ENCODE measurements at regions not wholly inside any gene's neighbourhood (a gene's known extent, or its start where the extent isn't known, plus 50 kb on each side); places are given as distances from the start of the nearest gene placed in this dataset.

GRCh38 chr9:78463750-78464149, 166.8 kb downstream of the PSAT1 start:
- no peaks in the 10 kb centered on the region for H3K27me3 ChIP-seq
- H3K9me3 ChIP-seq: no peaks in the 10 kb centered on the region
- no peak for DNase-seq
- H3K4me3 ChIP-seq: no peak overlapping the region
- H3K36me3 ChIP-seq: no peaks in the 10 kb centered on the region

- Histone ChIP-seq H3K9me3 (no peaks in the 10 kb centered on the region), H3K36me3 (no peaks in the 10 kb centered on the region), H3K4me3 (no peak overlapping the region), H3K27me3 (no peaks in the 10 kb centered on the region)
- no peak for DNase-seq
Observed at GRCh38 chr9:78468231-78468630, 171.3 kb downstream of the PSAT1 start.

GRCh38 chr9:78468974-78469576, 172.2 kb downstream of the PSAT1 start:
- no peak overlapping the region for H3K4me3 ChIP-seq
- DNase-seq: no peak
- H3K27me3 ChIP-seq: no peaks in the 10 kb centered on the region
- no peaks in the 10 kb centered on the region for H3K9me3 ChIP-seq
- H3K36me3 ChIP-seq: no peaks in the 10 kb centered on the region

- Histone ChIP-seq H3K36me3 (no peaks in the 10 kb centered on the region), H3K27me3 (no peaks in the 10 kb centered on the region), H3K9me3 (no peaks in the 10 kb centered on the region), H3K4me3 (no peak overlapping the region)
- no peak for DNase-seq
Observed at GRCh38 chr9:78470216-78470615, 173.3 kb downstream of the PSAT1 start.

GRCh38 chr9:78470741-78471140, 173.8 kb downstream of the PSAT1 start:
- Histone ChIP-seq H3K9me3 (no peaks in the 10 kb centered on the region), H3K27me3 (no peaks in the 10 kb centered on the region), H3K36me3 (no peaks in the 10 kb centered on the region), H3K4me3 (no peak overlapping the region)
- DNase-seq: no peak

- no peaks in the 10 kb centered on the region for H3K36me3 ChIP-seq
- DNase-seq: no peak
- no peaks in the 10 kb centered on the region for H3K27me3 ChIP-seq
- no peaks in the 10 kb centered on the region for H3K9me3 ChIP-seq
- no peak overlapping the region for H3K4me3 ChIP-seq
Observed at GRCh38 chr9:78472111-78472510, 175.2 kb downstream of the PSAT1 start.

GRCh38 chr9:78479441-78479840, 182.5 kb downstream of the PSAT1 start:
- no peaks in the 10 kb centered on the region for H3K27me3 ChIP-seq
- no peaks in the 10 kb centered on the region for H3K36me3 ChIP-seq
- H3K9me3 ChIP-seq: no peaks in the 10 kb centered on the region
- H3K4me3 ChIP-seq: no peak overlapping the region
- DNase-seq: no peak

DNA sequence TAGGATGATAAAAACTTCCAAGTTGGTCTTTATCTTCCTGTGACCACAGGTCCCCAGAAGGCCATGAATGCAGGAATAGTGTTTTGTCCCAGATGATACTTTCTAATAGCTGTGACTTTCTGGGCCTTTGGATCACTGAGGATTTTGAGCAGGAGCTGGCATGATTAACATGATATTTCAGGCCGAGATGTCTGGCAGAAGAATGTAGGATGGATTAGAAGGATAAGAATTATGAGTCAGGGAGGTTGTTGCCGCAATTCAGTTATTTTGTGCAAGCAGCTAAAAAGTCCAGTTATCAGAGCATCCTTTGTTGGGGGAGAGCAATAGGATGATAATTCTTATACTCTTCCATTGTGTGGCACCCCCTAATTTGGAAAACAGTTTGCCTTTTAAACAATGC, 189.7 kb downstream of the PSAT1 start:
- Histone ChIP-seq H3K27me3 (no peaks in the 10 kb centered on the region), H3K9me3 (no peaks in the 10 kb centered on the region), H3K36me3 (no peaks in the 10 kb centered on the region), H3K4me3 (no peak overlapping the region)
- DNase-seq: no peak

- Histone ChIP-seq H3K36me3 (no peaks in the 10 kb centered on the region), H3K9me3 (no peaks in the 10 kb centered on the region), H3K27me3 (no peaks in the 10 kb centered on the region), H3K4me3 (no peak overlapping the region)
- no peak for DNase-seq
Observed at GRCh38 chr9:78490231-78490630, 193.3 kb downstream of the PSAT1 start.

DNA sequence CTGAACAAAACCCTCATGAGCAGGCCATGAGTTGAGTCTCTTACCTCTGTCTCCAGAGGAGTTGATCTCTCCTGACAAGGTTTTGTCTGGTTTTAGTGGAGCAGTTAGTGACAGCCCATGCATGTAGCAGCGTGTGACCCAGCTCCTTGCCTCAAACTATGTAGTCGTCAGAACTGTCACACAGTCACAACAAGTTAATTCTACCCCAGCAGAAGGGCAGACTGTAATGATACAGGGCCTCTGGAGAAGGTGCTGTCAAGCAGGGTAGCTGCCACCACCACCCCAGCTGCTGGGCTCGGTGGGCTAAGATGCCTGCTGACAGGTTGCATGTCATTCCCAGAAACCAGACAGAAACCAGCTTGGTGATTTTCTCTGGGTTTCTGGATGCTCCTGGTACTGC, 194.5 kb downstream of the PSAT1 start:
- H3K9me3 ChIP-seq: no peaks in the 10 kb centered on the region
- no peaks in the 10 kb centered on the region for H3K36me3 ChIP-seq
- no peak overlapping the region for H3K4me3 ChIP-seq
- H3K27me3 ChIP-seq: no peaks in the 10 kb centered on the region
- no peak for DNase-seq

DNA sequence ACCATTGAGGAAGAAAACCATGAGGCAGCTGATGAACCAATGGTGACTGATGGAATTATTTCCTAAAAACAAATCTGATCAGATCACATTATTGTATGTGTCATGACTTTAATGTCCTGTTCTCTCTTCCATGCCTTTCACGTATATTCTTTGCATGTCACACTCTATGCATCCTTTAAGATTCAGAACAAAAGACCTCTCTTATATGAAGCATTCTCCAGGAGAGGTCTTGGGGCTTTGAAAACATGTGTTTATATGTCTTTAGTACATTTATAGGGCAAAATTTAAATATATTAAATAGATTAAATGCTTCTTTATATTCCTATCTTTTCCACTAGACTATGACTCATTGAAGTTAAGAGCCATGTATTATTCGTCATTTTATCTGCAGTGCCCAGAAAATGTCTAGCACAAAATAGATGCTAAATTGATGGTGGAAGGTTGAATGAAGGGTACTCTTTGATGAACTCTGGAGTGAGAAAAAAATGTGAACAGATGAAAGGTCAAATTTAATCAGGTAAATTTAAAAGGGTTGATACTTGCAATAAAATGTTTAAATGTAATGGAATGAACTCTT, 196.3 kb downstream of the PSAT1 start:
- no peak for DNase-seq
- Histone ChIP-seq H3K27me3 (no peaks in the 10 kb centered on the region), H3K36me3 (no peaks in the 10 kb centered on the region), H3K9me3 (no peaks in the 10 kb centered on the region), H3K4me3 (no peak overlapping the region)

- Histone ChIP-seq H3K27me3 (no peaks in the 10 kb centered on the region), H3K36me3 (no peaks in the 10 kb centered on the region), H3K9me3 (no peaks in the 10 kb centered on the region), H3K4me3 (no peak overlapping the region)
- no peak for DNase-seq
Observed at GRCh38 chr9:78502566-78502965, 205.6 kb downstream of the PSAT1 start.

GRCh38 chr9:78505546-78505945, 208.6 kb downstream of the PSAT1 start:
- no peaks in the 10 kb centered on the region for H3K27me3 ChIP-seq
- H3K9me3 ChIP-seq: no peaks in the 10 kb centered on the region
- no peaks in the 10 kb centered on the region for H3K36me3 ChIP-seq
- DNase-seq: no peak
- no peak overlapping the region for H3K4me3 ChIP-seq

DNA sequence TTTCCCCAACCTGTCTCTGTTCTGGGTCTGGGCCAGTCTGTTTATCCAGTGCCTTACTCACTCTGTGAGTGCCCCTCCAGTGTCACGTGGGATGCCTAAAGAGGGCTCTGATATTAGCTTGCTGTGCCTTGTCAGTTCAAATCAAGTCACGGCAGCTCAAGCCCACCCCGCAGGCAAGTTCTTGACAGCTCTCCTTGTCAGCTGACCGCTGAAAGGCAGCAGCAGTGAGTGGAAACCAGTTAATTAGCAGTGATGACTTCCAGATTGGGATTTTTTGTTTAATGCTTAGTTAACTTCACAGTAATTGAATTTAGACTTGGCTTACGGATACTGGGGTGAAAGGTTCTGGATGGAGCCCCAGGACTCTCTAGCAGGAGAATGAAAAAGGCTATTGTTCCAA, 210.1 kb downstream of the PSAT1 start:
- Histone ChIP-seq H3K27me3 (no peaks in the 10 kb centered on the region), H3K9me3 (no peaks in the 10 kb centered on the region), H3K4me3 (no peak overlapping the region), H3K36me3 (no peaks in the 10 kb centered on the region)
- DNase-seq: no peak

- H3K27me3 ChIP-seq: no peaks in the 10 kb centered on the region
- no peak overlapping the region for H3K4me3 ChIP-seq
- no peaks in the 10 kb centered on the region for H3K36me3 ChIP-seq
- H3K9me3 ChIP-seq: no peaks in the 10 kb centered on the region
- DNase-seq: no peak
Observed at GRCh38 chr9:78510035-78510434, 213.1 kb downstream of the PSAT1 start.

- no peaks in the 10 kb centered on the region for H3K27me3 ChIP-seq
- no peak for DNase-seq
- no peaks in the 10 kb centered on the region for H3K36me3 ChIP-seq
- no peaks in the 10 kb centered on the region for H3K9me3 ChIP-seq
- no peak overlapping the region for H3K4me3 ChIP-seq
Observed at GRCh38 chr9:78515108-78515507, 218.2 kb downstream of the PSAT1 start.

- Histone ChIP-seq H3K9me3 (no peaks in the 10 kb centered on the region; the same call in 1 of the 2 replicates), H3K27me3 (no peaks in the 10 kb centered on the region), H3K36me3 (no peaks in the 10 kb centered on the region), H3K4me3 (no peak overlapping the region)
- DNase-seq: no peak
Observed at GRCh38 chr9:78519786-78520185, 222.9 kb downstream of the PSAT1 start.

GRCh38 chr9:78521680-78522079, 224.8 kb downstream of the PSAT1 start:
- Histone ChIP-seq H3K9me3 (no peaks in the 10 kb centered on the region; the same call in 1 of the 2 replicates), H3K36me3 (no peaks in the 10 kb centered on the region), H3K4me3 (no peak overlapping the region), H3K27me3 (no peaks in the 10 kb centered on the region)
- DNase-seq: no peak
